ENCODE measurements at regions not wholly inside any gene's neighbourhood (a gene's known extent, or its start where the extent isn't known, plus 50 kb on each side); places are given as distances from the start of the nearest gene placed in this dataset.

DNA sequence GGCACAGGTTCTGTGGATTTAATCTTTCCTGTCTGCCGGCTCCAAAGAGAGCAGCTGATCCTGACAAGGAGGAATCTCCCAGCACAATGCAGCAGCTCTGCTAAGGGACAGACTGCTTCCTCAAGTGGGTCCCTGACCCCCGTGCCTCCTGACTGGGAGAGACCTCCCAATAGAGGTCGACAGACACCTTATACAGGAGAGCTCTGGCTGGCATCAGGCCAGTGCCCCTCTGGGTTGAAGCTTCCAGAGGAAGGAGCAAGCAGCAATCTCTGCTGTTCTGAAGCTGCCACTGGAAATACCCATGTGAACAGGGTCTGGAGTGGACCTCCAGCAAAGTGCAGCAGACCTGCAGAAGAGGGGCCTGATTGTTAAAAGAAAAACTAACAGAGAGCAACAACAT is 630.2 kb upstream of the FTMT start:
- intact Hi-C loops (cut with DNase I), result no loop called here
- Histone ChIP-seq H3K36me3 (no peaks in the 10 kb centered on the region), H3K4me3 (no peak overlapping the region), H3K9me3 (peaks cover 0 to 20% (median 7%) of the 10 kb centered on the region in 12 donors), H3K4me1 (no peaks in the 10 kb centered on the region), H3K27me3 (no peaks in the 10 kb centered on the region), H3K27ac (no peak overlapping the region)
- no peak for TF ChIP-seq POLR2A (IDR thresholded peaks at IDR 0.05)
- TF ChIP-seq, protein P1, sequence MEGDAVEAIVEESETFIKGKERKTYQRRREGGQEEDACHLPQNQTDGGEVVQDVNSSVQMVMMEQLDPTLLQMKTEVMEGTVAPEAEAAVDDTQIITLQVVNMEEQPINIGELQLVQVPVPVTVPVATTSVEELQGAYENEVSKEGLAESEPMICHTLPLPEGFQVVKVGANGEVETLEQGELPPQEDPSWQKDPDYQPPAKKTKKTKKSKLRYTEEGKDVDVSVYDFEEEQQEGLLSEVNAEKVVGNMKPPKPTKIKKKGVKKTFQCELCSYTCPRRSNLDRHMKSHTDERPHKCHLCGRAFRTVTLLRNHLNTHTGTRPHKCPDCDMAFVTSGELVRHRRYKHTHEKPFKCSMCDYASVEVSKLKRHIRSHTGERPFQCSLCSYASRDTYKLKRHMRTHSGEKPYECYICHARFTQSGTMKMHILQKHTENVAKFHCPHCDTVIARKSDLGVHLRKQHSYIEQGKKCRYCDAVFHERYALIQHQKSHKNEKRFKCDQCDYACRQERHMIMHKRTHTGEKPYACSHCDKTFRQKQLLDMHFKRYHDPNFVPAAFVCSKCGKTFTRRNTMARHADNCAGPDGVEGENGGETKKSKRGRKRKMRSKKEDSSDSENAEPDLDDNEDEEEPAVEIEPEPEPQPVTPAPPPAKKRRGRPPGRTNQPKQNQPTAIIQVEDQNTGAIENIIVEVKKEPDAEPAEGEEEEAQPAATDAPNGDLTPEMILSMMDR (IDR thresholded peaks at IDR 0.05), result no peak
- 38 to 73% (median 60%) methylated on average over 2 to 3 of the region's 3 CpGs; no CpG with 5 or more reads in 1 of the 4 donors for WGBS, 4 donors
- DNase-seq (no peak), ATAC-seq (no peak)

- no peak overlapping the region for H3K4me3 ChIP-seq
- WGBS, 4 donors, result 37 to 59% (median 38%) methylated on average over 2 of the region's 2 CpGs
- ATAC-seq, result no peak
- no peak overlapping the region for H3K27ac ChIP-seq
- H3K36me3 ChIP-seq, result no peaks in the 10 kb centered on the region
- intact Hi-C loops (cut with DNase I), result no loop called here
- no peaks in the 10 kb centered on the region for H3K4me1 ChIP-seq
- H3K27me3 ChIP-seq, result no peaks in the 10 kb centered on the region
- no peak for TF ChIP-seq POLR2A (IDR thresholded peaks at IDR 0.05)
- TF ChIP-seq, protein P1 (IDR thresholded peaks at IDR 0.05), result no peak
- DNase-seq, result no peak
- peaks cover 0 to 33% (median 2%) of the 10 kb centered on the region in 12 donors for H3K9me3 ChIP-seq
Measured at GRCh38 chr5:121226765-121227164, 624.9 kb upstream of the FTMT start.

- no peak for DNase-seq
- ATAC-seq, result no peak
- Histone ChIP-seq H3K4me1 (no peaks in the 10 kb centered on the region), H3K4me3 (no peak overlapping the region), H3K36me3 (no peaks in the 10 kb centered on the region), H3K27ac (no peak overlapping the region), H3K9me3 (peaks cover 0 to 2% (median 0%) of the 10 kb centered on the region in 12 donors), H3K27me3 (no peaks in the 10 kb centered on the region)
- intact Hi-C loops (cut with DNase I), result no loop called here
- TF ChIP-seq POLR2A (IDR thresholded peaks at IDR 0.05), result no peak
- TF ChIP-seq, protein P1 (IDR thresholded peaks at IDR 0.05), result no peak
Measured at GRCh38 chr5:121239951-121240350, 611.7 kb upstream of the FTMT start.

DNA sequence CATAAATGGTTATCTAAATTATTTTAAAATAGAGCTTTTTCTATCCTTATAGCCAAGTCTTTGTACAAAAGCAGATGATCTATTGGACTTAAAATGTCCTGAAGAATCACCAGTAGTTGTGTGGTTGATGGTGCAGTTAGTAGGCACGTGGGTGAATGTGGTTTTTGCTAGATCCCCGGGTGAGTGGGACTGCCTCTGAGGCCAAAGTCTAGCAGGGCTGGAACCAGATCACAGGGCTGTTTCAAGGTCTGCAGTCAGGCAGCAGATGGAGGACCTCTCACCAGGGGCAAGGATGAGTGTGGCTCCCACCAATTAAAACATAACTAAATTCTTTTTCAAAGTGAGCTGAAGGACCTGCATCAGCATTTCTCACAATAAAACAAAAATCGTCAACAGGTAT is 604.7 kb upstream of the FTMT start:
- 56 to 68% (median 60%) methylated on average over 3 of the region's 3 CpGs for WGBS, 4 donors
- ATAC-seq, result no peak
- intact Hi-C loops (cut with DNase I), result no loop called here

More for the DNA sequence above, 604.7 kb upstream of the FTMT start:
- no peak overlapping the region for H3K4me3 ChIP-seq
- no peak for TF ChIP-seq POLR2A (IDR thresholded peaks at IDR 0.05)
- TF ChIP-seq, protein P1 (IDR thresholded peaks at IDR 0.05), result no peak
- DNase-seq, result no peak
- no peaks in the 10 kb centered on the region for H3K4me1 ChIP-seq
- no peak overlapping the region for H3K27ac ChIP-seq
- H3K9me3 ChIP-seq, result peaks cover 0 to 6% (median 0%) of the 10 kb centered on the region in 12 donors
- no peaks in the 10 kb centered on the region for H3K36me3 ChIP-seq
- no peaks in the 10 kb centered on the region for H3K27me3 ChIP-seq

Measured in heart left ventricle (tissue), 16 donors.